GM23338 (cell line): ENCODE measurements at regions not wholly inside any gene's neighbourhood (a gene's known extent, or its start where the extent isn't known, plus 50 kb on each side); places are given as distances from the start of the nearest gene placed in this dataset.

ENCODE experiments used
- ATAC-seq: fragments of 200-7000 bp; cut with Tn5 transposase; 3 replicates; pipeline ENCODE4 v1.9.1; 2020
- DNase-seq: peaks from one replicate; pipeline ENCODE4 v3.0.0-alpha.2; 2015; ENCODE audit warnings: low spot score
- H2AFZ ChIP-seq: fragments of 200-600 bp; sonication (generic); 2 replicates; pipeline ENCODE4 v1.8.0; 2016; ENCODE audit warnings: antibody characterized with exemption, mild to moderate bottlenecking, moderate library complexity
- H3F3A ChIP-seq: fragments of 200-600 bp; sonication (generic); replicated peaks from 2 replicates; pipeline ENCODE4 v1.8.0; 2017; ENCODE audit warnings: antibody characterized with exemption, mixed run types, low read depth
- H3K27ac ChIP-seq: fragments of 200-600 bp; sonication (generic); 2 replicates; pipeline ENCODE4 v1.6.1; 2016; ENCODE audit warnings: low read depth
- H3K27me3 ChIP-seq: fragments of 200-600 bp; sonication (generic); 2 replicates; pipeline ENCODE4 v1.8.0; 2016; ENCODE audit warnings: mild to moderate bottlenecking, mixed run types, moderate library complexity; ENCODE audit not compliant: insufficient read depth
- H3K36me3 ChIP-seq: fragments of 200-600 bp; sonication (generic); 2 replicates; pipeline ENCODE4 v1.8.0; 2016; ENCODE audit warnings: mild to moderate bottlenecking; ENCODE audit not compliant: insufficient read depth
- H3K4me1 ChIP-seq: fragments of 200-600 bp; sonication (generic); 2 replicates; pipeline ENCODE4 v1.8.0; 2016; ENCODE audit warnings: mild to moderate bottlenecking, moderate library complexity; ENCODE audit not compliant: insufficient read depth
- H3K4me2 ChIP-seq: fragments of 200-600 bp; sonication (generic); 2 replicates; pipeline ENCODE4 v1.7.1; 2017; ENCODE audit warnings: mixed run types
- H3K4me3 ChIP-seq: fragments of 200-600 bp; sonication (generic); 2 replicates; pipeline ENCODE4 v1.6.1; 2016; ENCODE audit warnings: mixed run types
- H3K79me2 ChIP-seq: fragments of 200-600 bp; sonication (generic); replicated peaks from 2 replicates; pipeline ENCODE4 v1.8.0; 2017; ENCODE audit warnings: mild to moderate bottlenecking; ENCODE audit not compliant: insufficient read depth
- H3K9me2 ChIP-seq: fragments of 200-600 bp; sonication (generic); 2 replicates; pipeline ENCODE4 v1.8.0; 2017; ENCODE audit not compliant: insufficient read depth
- H4K20me1 ChIP-seq: fragments of 200-600 bp; sonication (generic); replicated peaks from 2 replicates; pipeline ENCODE4 v1.8.0; 2017; ENCODE audit warnings: mild to moderate bottlenecking; ENCODE audit not compliant: insufficient read depth
- H3K27ac Mint-ChIP-seq: 2 replicates; pipeline ENCODE4 v1.8.0; 2020; ENCODE audit warnings: inconsistent platforms, mild to moderate bottlenecking, moderate library complexity, mixed read lengths
- H3K27me3 Mint-ChIP-seq: 3 replicates; pipeline ENCODE4 v1.8.0; 2022; ENCODE audit warnings: low read depth, mild to moderate bottlenecking, moderate library complexity, mixed read lengths, inconsistent platforms; ENCODE audit not compliant: insufficient read depth, poor library complexity
- H3K36me3 Mint-ChIP-seq: 3 replicates; pipeline ENCODE4 v1.8.0; 2021; ENCODE audit warnings: low read depth, mild to moderate bottlenecking, inconsistent platforms, moderate library complexity, mixed read lengths
- H3K4me1 Mint-ChIP-seq: 3 replicates; pipeline ENCODE4 v1.8.0; 2020; ENCODE audit warnings: mild to moderate bottlenecking, inconsistent platforms, mixed read lengths
- H3K4me3 Mint-ChIP-seq: 3 replicates; pipeline ENCODE4 v1.8.0; 2021; ENCODE audit warnings: moderate library complexity, mild to moderate bottlenecking, inconsistent platforms, mixed read lengths
- H3K9me3 Mint-ChIP-seq: 3 replicates; pipeline ENCODE4 v1.8.0; 2020; ENCODE audit warnings: moderate library complexity, mild to moderate bottlenecking, inconsistent platforms, mixed read lengths
- CREB1 ChIP-seq: fragments of 250-450 bp; sonication (Bioruptor Pico); IDR thresholded peaks from 2 replicates; pipeline ENCODE4 v1.5.0; 2020; ENCODE audit warnings: low read depth, mild to moderate bottlenecking, moderate library complexity
- CTCF ChIP-seq, 2 experiments: fragments of 200-600 bp in 1 of 2; sonication (generic) in 1 of 2; conservative IDR thresholded peaks; 2 replicates each; pipeline versions ENCODE4 v1.5.1 to v1.6.1; 2016 to 2017; ENCODE audit warnings: antibody characterized with exemption in 2 of 2, low read depth in 2 of 2, mild to moderate bottlenecking in 2 of 2, moderate library complexity in 1 of 2
- ETS1 ChIP-seq: IDR thresholded peaks from 2 replicates; pipeline ENCODE4 v1.6.1; 2016; ENCODE audit warnings: antibody characterized with exemption
- EZH2 ChIP-seq: fragments of 200-600 bp; sonication (generic); IDR thresholded peaks from one replicate; pipeline ENCODE4 v1.8.0; 2017; ENCODE audit warnings: antibody characterized with exemption, mild to moderate bottlenecking, low read depth; ENCODE audit not compliant: unreplicated experiment
- EZH2phosphoT487 ChIP-seq: fragments of 200-600 bp; sonication (generic); IDR thresholded peaks from one replicate; pipeline ENCODE4 v1.8.1; 2018; ENCODE audit warnings: antibody characterized with exemption; ENCODE audit not compliant: unreplicated experiment
- JUNB ChIP-seq: IDR thresholded peaks from one replicate; pipeline ENCODE4 v1.6.1; 2016; ENCODE audit warnings: antibody characterized with exemption; ENCODE audit not compliant: unreplicated experiment
- NANOG ChIP-seq: IDR thresholded peaks from 2 replicates; pipeline ENCODE4 v1.6.1; 2016; ENCODE audit warnings: antibody characterized with exemption, borderline replicate concordance
- POLR2AphosphoS5 ChIP-seq: IDR thresholded peaks from 2 replicates; pipeline ENCODE4 v1.6.1; 2016; ENCODE audit warnings: antibody characterized with exemption, low read depth
- REST ChIP-seq: IDR thresholded peaks from one replicate; pipeline ENCODE4 v1.6.1; 2018; ENCODE audit warnings: antibody characterized with exemption; ENCODE audit not compliant: unreplicated experiment
- STAT1 ChIP-seq: IDR thresholded peaks from one replicate; pipeline ENCODE4 v1.6.1; 2016; ENCODE audit warnings: antibody characterized with exemption; ENCODE audit not compliant: unreplicated experiment
- ZNF114 ChIP-seq: fragments of 250-450 bp; sonication (Bioruptor Pico); IDR thresholded peaks from 2 replicates; pipeline ENCODE4 v1.5.0; 2020; ENCODE audit warnings: mild to moderate bottlenecking, moderate library complexity
- ZNF331 ChIP-seq: fragments of 250-450 bp; sonication (Bioruptor Pico); IDR thresholded peaks from 2 replicates; pipeline ENCODE4 v1.5.0; 2020; ENCODE audit warnings: low read depth, mild to moderate bottlenecking, moderate library complexity
- ZNF462 ChIP-seq: fragments of 250-450 bp; sonication (Bioruptor Pico); IDR thresholded peaks from 2 replicates; pipeline ENCODE4 v1.5.0; 2020; ENCODE audit warnings: mild to moderate bottlenecking, moderate library complexity

- Histone ChIP-seq H3K4me3 (no peak overlapping the region), H3K4me2 (no peak overlapping the region), H3K9me2 (no peaks in the 10 kb centered on the region), H3K27ac (no peak overlapping the region), H3K27me3 (no peaks in the 10 kb centered on the region), H2AFZ (no peak overlapping the region), H4K20me1 (no peaks in the 10 kb centered on the region), H3F3A (no peaks in the 10 kb centered on the region), H3K79me2 (no peaks in the 10 kb centered on the region), H3K4me1 (no peaks in the 10 kb centered on the region), H3K36me3 (no peaks in the 10 kb centered on the region)
- Mint-ChIP-seq H3K27me3 (no peaks in the 10 kb centered on the region), H3K4me3 (no peak overlapping the region), H3K4me1 (no peaks in the 10 kb centered on the region), H3K27ac (no peak overlapping the region), H3K36me3 (peaks cover 4% of the 10 kb centered on the region; the same call in 2 of the 3 replicates), H3K9me3 (peaks cover 9% of the 10 kb centered on the region; the same call in 2 of the 3 replicates)
- TF ChIP-seq REST = no peak
- no peak for TF ChIP-seq EZH2
- TF ChIP-seq NANOG = no peak
- no peak for TF ChIP-seq JUNB
- no peak for TF ChIP-seq ZNF462 (CRISPR knock-in tag)
- no peak for TF ChIP-seq ZNF331 (CRISPR knock-in tag)
- TF ChIP-seq STAT1 = no peak
- TF ChIP-seq CTCF (conservative IDR thresholded peaks at IDR 0.05; ENCODE audit: low read depth in 2 of 2) = no peak
- TF ChIP-seq ETS1 = no peak
- TF ChIP-seq CREB1 (CRISPR knock-in tag) = no peak
- TF ChIP-seq ZNF114 = no peak
- TF ChIP-seq POLR2AphosphoS5 = no peak
- no peak for TF ChIP-seq EZH2phosphoT487
- DNase-seq (no peak), ATAC-seq (no peak)
Observed at GRCh38 chr3:191543018-191543417, 82.1 kb downstream of the PYDC2 start.
